ENCODE measurements at regions not wholly inside any gene's neighbourhood (a gene's known extent, or its start where the extent isn't known, plus 50 kb on each side); places are given as distances from the start of the nearest gene placed in this dataset.

GRCh38 chr15:88983861-88984429 lies 70.8 kb upstream of the MFGE8 start:
- TF ChIP-seq CTCF (IDR thresholded peaks at IDR 0.05 in 2 of 3, conservative IDR thresholded peaks at IDR 0.05 in 1 of 3; ENCODE audit: control insufficient read depth in 2 of 3, extremely low read depth in 1 of 3, insufficient read depth in 1 of 3, low read depth in 3 of 3, low read length in 3 of 3) (no peak), POLR2AphosphoS5 (IDR thresholded peaks at IDR 0.05; ENCODE audit: low read length) (no peak), EP300 (IDR thresholded peaks at IDR 0.05; ENCODE audit: borderline replicate concordance in 1 of 2, control insufficient read depth in 1 of 2, low read depth in 2 of 2, low read length in 2 of 2) (no peak), POLR2A (IDR thresholded peaks at IDR 0.05; ENCODE audit: low read depth, low read length) (no peak), NFIC (IDR thresholded peaks at IDR 0.05; ENCODE audit: low read depth, low read length) (no peak), RAD21 (IDR thresholded peaks at IDR 0.05; ENCODE audit: insufficient read depth, low read depth, low read length) (no peak), GABPA (IDR thresholded peaks at IDR 0.05; ENCODE audit: low read depth) (no peak)
- TF ChIP-seq, protein P1, sequence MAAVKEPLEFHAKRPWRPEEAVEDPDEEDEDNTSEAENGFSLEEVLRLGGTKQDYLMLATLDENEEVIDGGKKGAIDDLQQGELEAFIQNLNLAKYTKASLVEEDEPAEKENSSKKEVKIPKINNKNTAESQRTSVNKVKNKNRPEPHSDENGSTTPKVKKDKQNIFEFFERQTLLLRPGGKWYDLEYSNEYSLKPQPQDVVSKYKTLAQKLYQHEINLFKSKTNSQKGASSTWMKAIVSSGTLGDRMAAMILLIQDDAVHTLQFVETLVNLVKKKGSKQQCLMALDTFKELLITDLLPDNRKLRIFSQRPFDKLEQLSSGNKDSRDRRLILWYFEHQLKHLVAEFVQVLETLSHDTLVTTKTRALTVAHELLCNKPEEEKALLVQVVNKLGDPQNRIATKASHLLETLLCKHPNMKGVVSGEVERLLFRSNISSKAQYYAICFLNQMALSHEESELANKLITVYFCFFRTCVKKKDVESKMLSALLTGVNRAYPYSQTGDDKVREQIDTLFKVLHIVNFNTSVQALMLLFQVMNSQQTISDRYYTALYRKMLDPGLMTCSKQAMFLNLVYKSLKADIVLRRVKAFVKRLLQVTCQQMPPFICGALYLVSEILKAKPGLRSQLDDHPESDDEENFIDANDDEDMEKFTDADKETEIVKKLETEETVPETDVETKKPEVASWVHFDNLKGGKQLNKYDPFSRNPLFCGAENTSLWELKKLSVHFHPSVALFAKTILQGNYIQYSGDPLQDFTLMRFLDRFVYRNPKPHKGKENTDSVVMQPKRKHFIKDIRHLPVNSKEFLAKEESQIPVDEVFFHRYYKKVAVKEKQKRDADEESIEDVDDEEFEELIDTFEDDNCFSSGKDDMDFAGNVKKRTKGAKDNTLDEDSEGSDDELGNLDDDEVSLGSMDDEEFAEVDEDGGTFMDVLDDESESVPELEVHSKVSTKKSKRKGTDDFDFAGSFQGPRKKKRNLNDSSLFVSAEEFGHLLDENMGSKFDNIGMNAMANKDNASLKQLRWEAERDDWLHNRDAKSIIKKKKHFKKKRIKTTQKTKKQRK (IDR thresholded peaks at IDR 0.05; ENCODE audit: low read depth, low read length) = no peak

Measured in GM12878 (cell line).